ENCODE measurements at regions not wholly inside any gene's neighbourhood (a gene's known extent, or its start where the extent isn't known, plus 50 kb on each side); places are given as distances from the start of the nearest gene placed in this dataset.

- Histone ChIP-seq H3K4me3 (no peak overlapping the region), H3K27ac (no peak overlapping the region)
- no peak for TF ChIP-seq CTCF (IDR thresholded peaks at IDR 0.05)
- DNase-seq (ENCODE audit: low spot score), result no peak
Measured at GRCh38 chr4:163620738-163621137, 126.2 kb downstream of the TMA16 start.

GRCh38 chr4:163621821-163622220 is 127.3 kb downstream of the TMA16 start:
- no peak for TF ChIP-seq CTCF (IDR thresholded peaks at IDR 0.05)
- Histone ChIP-seq H3K4me3 (no peak overlapping the region), H3K27ac (peak overlapping the region in 1 of 2 donors; percentile 53)
- no peak for DNase-seq (ENCODE audit: low spot score)

GRCh38 chr4:163622379-163623035 is 128.0 kb downstream of the TMA16 start:
- Histone ChIP-seq H3K4me3 (no peak overlapping the region), H3K27ac (peak overlapping the region in 1 of 2 donors; percentile 53)
- no peak for DNase-seq (ENCODE audit: low spot score)
- TF ChIP-seq CTCF (IDR thresholded peaks at IDR 0.05), result no peak

- no peak overlapping the region for H3K27ac ChIP-seq
- no peak overlapping the region for H3K4me3 ChIP-seq
- no peak for DNase-seq (ENCODE audit: low spot score)
- no peak for TF ChIP-seq CTCF (IDR thresholded peaks at IDR 0.05)
Measured at GRCh38 chr4:163623787-163624186, 129.3 kb downstream of the TMA16 start.

- no peak overlapping the region for H3K27ac ChIP-seq
- no peak overlapping the region for H3K4me3 ChIP-seq
- no peak for DNase-seq (ENCODE audit: low spot score)
- TF ChIP-seq CTCF (IDR thresholded peaks at IDR 0.05), result no peak
Measured at GRCh38 chr4:163624727-163625126, 130.2 kb downstream of the TMA16 start.

GRCh38 chr4:163631288-163631687 is 136.8 kb downstream of the TMA16 start:
- DNase-seq (ENCODE audit: low spot score), result no peak
- H3K4me3 ChIP-seq, result no peak overlapping the region
- no peak overlapping the region for H3K27ac ChIP-seq
- TF ChIP-seq CTCF (IDR thresholded peaks at IDR 0.05), result no peak

GRCh38 chr4:163638909-163639308 is 144.4 kb downstream of the TMA16 start:
- no peak for TF ChIP-seq CTCF (IDR thresholded peaks at IDR 0.05)
- Histone ChIP-seq H3K4me3 (no peak overlapping the region), H3K27ac (no peak overlapping the region)
- no peak for DNase-seq (ENCODE audit: low spot score)

Data from coronary artery (tissue), 2 donors.